GM18867 (cell line): ENCODE measurements at regions not wholly inside any gene's neighbourhood (a gene's known extent, or its start where the extent isn't known, plus 50 kb on each side); places are given as distances from the start of the nearest gene placed in this dataset.

Experiments used
- ATAC-seq: cut with Tn5 transposase; IDR thresholded peaks from one replicate; pipeline ENCODE4 v1.9.1; 2021; ENCODE audit warnings: mild to moderate bottlenecking, moderate library complexity; ENCODE audit not compliant: unreplicated experiment

GRCh38 chr10:76735866-76736265, 901.7 kb downstream of the KCNMA1 start:
- no peak for ATAC-seq

DNA sequence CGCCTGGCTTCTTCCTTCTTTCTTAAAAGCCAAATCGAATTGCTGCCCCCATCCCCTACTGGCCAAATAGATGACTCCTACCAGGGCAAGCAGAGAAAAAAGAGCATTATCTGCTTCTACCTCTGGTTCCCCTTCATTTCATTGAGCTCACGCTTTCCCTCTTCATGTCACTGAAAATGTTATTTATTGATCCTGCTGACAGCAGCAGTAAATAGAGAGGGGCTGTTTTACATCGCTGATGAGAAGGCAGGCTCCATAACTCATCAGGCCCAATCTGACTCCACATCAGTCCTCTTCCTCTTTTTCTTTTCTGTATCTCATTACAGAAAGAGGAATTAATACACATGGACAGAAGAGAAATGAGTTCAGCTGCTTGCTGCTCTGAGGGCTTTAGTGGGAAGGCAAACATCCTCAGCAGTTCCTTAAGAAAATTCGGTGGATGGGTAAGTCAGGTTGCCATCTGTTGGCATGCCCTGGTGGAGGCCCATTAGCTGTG, 904.1 kb downstream of the KCNMA1 start:
- ATAC-seq, result no peak

- no peak for ATAC-seq
Observed at GRCh38 chr10:76732306-76732705, 905.3 kb downstream of the KCNMA1 start.

DNA sequence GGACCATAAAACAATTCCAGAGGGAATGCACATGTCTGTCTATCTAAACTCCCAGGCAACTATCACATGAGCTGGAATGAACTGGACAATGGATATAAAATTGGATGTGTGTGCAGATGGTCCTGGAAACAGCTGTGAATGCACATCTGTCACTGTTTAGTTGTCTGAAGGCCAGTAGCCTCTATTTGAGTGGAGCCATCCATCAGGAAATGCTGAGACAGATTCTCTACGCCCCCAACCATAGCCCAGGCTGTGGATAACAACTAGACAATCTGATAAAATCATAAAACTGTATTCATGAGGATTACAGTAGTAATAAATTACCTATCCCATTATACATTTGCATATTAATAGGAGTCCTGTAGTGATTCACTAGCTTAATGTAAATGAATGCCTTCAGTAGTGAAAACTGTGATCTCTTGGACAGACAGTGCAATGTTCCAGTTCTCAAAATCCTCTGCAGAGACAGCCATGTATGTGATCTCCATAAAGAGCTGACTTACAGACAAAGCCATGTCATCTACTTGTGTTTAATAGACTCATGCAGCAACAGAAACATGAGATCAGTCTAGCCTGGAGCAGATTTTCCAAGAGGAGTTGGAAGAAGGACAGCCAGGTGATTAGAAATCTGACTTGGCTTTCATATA, 907.6 kb downstream of the KCNMA1 start:
- ATAC-seq, result no peak

DNA sequence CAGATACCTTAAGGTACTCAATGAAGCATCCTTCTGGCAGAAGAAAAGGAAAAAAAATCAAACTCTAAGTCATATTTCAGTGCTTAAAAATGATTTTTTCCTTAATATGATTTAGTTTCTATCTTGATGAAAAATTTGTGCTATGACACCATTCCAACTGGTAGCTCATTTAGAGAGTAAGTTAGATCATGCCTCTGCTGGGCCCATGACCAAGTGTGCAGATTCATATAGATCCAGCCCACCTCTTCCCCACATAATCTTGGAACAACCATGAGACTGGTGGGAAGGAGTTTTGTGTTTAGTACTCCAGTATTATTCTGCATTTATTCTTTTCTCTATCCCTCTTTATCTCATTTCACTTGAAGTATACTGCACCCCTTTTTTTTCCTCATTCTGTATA, 908.3 kb downstream of the KCNMA1 start:
- ATAC-seq, result no peak

GRCh38 chr10:76727038-76727437, 910.6 kb downstream of the KCNMA1 start:
- no peak for ATAC-seq

- ATAC-seq, result no peak
Observed at GRCh38 chr10:76723844-76724243, 913.8 kb downstream of the KCNMA1 start.

GRCh38 chr10:76721891-76722505, 915.6 kb downstream of the KCNMA1 start:
- no peak for ATAC-seq

DNA sequence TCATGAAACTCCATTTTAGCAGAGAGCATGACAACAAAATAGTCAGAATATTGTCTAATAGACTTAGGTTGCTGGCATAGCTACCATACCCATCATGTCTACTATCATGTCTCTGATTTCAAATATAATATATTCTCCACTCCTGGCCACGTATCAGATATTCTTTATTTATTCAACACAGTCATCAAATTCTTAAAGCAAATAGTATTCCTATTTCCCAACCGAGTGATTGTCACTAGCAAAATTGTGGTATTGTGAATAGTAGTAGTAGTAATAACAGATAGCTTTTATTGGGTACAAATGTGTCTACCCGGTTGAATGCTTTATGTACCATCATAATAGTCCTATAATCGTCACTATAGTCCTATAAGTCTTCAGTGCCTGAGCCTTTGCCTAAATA, 918.6 kb downstream of the KCNMA1 start:
- no peak for ATAC-seq

DNA sequence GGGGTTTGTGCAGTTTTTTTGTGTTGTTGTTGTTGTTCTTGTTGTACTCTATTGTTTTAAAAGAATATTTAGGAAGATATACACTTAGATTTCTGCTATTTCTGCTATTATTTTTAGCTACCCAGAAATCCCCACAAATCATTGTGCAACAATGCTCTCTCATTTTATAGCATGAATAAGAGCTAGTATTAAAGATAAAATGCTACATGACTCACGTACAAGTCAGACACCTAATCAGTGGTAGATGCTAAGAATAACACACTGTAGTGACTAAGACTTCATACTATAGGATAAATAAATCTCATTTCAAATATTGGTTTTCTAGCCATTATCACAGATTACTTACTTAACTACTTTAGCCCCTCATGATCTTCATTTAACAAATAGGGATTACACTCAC, 920.5 kb downstream of the KCNMA1 start:
- ATAC-seq, result no peak

GRCh38 chr10:76711222-76711997, 926.2 kb downstream of the KCNMA1 start:
- no peak for ATAC-seq

GRCh38 chr10:76700241-76700640, 937.4 kb downstream of the KCNMA1 start:
- ATAC-seq, result no peak

DNA sequence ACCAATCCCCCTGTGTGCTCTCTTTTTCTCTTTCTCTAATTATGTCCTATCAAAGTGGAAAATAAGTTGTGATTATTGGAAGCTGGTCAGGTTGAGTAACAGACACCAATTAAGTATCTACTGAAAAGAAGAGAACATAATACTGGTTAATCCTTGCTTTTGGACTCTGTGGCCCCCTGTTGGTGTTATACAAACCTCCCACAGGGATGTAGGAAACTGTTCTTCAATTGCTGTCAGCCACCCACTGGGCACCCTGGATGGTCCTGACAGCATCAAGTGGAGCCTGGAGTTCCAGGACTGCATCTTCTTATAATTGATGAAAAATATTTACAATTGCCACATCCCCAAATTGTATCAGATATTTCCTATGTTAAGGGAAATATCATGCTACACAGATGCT, 939.7 kb downstream of the KCNMA1 start:
- no peak for ATAC-seq

DNA sequence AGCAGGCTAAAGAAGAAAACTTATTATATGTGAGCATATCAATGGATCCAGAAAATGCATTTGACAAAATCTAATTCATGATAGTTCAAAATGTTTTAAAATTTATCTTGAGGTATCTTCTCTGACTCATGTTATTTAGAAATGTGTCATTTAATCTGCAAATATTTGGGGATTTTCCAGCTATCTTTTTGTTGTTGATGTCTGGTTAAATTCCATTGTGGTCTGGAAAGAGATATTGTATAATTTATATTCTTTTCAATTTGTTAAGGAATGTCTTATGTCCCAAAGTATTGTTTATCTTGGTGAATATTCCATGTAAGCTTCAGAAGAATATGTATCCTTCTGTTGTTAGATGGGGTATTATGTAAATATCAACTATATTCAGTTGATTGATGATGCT, 942.5 kb downstream of the KCNMA1 start:
- no peak for ATAC-seq

DNA sequence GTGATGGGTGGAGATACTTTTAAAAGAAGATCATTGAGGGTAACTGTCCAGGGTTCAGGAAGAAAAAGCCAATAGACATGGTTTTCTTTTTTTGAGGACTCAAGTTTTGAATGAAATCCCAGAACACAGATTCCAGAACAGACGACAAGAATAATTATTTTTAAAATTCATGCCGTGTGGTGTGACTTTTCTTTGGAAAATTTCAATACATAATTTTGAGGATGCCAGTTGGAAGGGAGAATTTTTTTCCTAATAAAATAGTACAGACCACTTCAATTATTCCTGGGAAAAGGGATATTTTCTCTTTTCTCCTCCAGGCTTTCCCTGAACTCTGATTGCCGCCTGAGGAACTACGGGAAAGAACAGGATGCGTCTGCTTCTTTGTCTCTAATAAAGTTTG, 951.4 kb downstream of the KCNMA1 start:
- no peak for ATAC-seq

DNA sequence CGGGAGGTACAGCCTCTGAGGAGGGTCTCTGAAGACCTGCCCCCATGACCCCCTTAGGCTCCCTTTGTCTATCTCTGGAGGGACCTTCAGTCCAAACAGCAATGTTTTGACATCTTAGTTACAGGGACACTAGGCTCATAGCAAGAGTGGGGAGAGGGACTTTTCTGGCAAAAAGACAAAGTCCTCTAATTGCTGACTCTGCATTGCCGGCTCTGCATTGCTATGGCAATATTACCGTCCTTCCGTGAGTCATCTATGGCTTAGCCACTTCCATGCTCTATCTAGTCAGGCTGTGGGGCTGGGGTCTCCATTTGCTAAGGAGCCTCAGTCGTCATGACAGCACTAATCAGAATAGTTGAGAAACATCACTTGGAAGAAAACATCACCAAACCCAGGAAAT, 952.6 kb downstream of the KCNMA1 start:
- ATAC-seq, result no peak

DNA sequence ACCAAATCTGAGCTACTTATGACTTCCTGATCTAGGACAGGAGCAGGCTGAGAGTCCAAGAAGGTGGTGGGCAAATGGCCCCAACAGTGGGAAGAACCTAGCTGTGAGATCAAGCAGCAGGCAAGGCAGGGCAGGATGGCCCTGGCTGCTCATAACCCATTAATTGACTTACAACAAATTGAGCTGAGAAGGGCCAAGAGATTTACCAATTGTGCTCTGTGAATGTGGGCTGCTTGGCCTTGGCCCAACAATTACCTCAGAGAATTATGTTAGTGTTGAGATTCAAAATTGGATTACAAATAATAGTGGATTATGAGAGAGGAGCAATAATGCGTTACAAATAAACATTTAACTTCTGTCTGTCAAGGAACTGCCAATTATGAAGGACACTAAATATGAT, 956.5 kb downstream of the KCNMA1 start:
- ATAC-seq, result no peak

DNA sequence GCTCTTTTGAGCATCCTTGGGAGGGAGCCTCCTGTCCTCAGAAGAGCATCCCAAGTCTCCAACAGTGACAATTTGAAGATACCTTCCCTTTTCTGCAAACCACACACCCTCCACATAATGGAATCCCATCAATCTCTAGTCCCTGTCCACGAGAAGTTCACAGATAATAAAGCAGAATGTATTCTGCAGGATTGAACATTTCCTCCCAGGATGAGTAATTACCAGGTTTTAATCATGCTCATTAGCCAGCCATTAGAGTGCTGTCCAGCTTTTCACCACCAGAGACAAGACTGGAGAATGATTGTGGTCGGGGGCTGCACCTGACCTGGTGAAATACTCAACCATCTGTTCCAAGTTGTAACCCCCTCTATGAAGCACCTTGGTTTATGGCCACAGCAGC, 958.6 kb downstream of the KCNMA1 start:
- ATAC-seq, result no peak

- ATAC-seq, result no peak
Observed at GRCh38 chr10:76675951-76676587, 961.5 kb downstream of the KCNMA1 start.

GRCh38 chr10:76675561-76675950, 962.1 kb downstream of the KCNMA1 start:
- no peak for ATAC-seq
